ENCODE measurements at regions not wholly inside any gene's neighbourhood (a gene's known extent, or its start where the extent isn't known, plus 50 kb on each side); places are given as distances from the start of the nearest gene placed in this dataset.

GRCh38 chr12:14256121-14256520 lies 109.4 kb upstream of the ATF7IP start:
- TF ChIP-seq, protein P1, sequence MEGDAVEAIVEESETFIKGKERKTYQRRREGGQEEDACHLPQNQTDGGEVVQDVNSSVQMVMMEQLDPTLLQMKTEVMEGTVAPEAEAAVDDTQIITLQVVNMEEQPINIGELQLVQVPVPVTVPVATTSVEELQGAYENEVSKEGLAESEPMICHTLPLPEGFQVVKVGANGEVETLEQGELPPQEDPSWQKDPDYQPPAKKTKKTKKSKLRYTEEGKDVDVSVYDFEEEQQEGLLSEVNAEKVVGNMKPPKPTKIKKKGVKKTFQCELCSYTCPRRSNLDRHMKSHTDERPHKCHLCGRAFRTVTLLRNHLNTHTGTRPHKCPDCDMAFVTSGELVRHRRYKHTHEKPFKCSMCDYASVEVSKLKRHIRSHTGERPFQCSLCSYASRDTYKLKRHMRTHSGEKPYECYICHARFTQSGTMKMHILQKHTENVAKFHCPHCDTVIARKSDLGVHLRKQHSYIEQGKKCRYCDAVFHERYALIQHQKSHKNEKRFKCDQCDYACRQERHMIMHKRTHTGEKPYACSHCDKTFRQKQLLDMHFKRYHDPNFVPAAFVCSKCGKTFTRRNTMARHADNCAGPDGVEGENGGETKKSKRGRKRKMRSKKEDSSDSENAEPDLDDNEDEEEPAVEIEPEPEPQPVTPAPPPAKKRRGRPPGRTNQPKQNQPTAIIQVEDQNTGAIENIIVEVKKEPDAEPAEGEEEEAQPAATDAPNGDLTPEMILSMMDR (conservative IDR thresholded peaks at IDR 0.05; ENCODE audit: low read depth, low read length): no peak
- TF ChIP-seq EZH2 (IDR thresholded peaks at IDR 0.05; ENCODE audit: low read length, unreplicated experiment): no peak
